Liver (tissue), 3 donors: ENCODE measurements at regions not wholly inside any gene's neighbourhood (a gene's known extent, or its start where the extent isn't known, plus 50 kb on each side); places are given as distances from the start of the nearest gene placed in this dataset.

Source experiments
- ATF3 ChIP-seq: IDR thresholded peaks from 2 replicates; pipeline ENCODE4 v1.6.1; 2016; ENCODE audit warnings: antibody characterized with exemption
- CTCF ChIP-seq: fragments of 150-350 bp; IDR thresholded peaks from 2 replicates; pipeline ENCODE4 v1.5.1; 2017; ENCODE audit warnings: improper control_type of control experiment, low read depth, low read length; ENCODE audit not compliant: missing input control
- EGR1 ChIP-seq, 2 donors: IDR thresholded peaks; 2 replicates each; pipeline ENCODE4 v1.6.1; 2016 to 2018; ENCODE audit warnings: antibody characterized with exemption in 2 of 2, low read depth in 2 of 2
- FOXA1 ChIP-seq: IDR thresholded peaks from 2 replicates; pipeline ENCODE4 v1.6.1; 2016; ENCODE audit warnings: antibody characterized with exemption
- GABPA ChIP-seq, 2 donors: IDR thresholded peaks in 1 of 2; conservative IDR thresholded peaks in 1 of 2; 2 replicates each; pipeline ENCODE4 v1.6.1; 2016; ENCODE audit warnings: antibody characterized with exemption in 2 of 2, mild to moderate bottlenecking in 1 of 2, moderate library complexity in 1 of 2
- HNF4A ChIP-seq, 2 donors: conservative IDR thresholded peaks; 2 replicates each; pipeline ENCODE4 v1.6.1; 2016; ENCODE audit warnings: antibody characterized with exemption in 2 of 2, mild to moderate bottlenecking in 2 of 2
- MAX ChIP-seq: IDR thresholded peaks from 2 replicates; pipeline ENCODE4 v1.6.1; 2016; ENCODE audit warnings: antibody characterized with exemption
- RAD21 ChIP-seq, 2 donors: IDR thresholded peaks; 2 replicates each; pipeline ENCODE4 v1.6.1; 2016; ENCODE audit warnings: antibody characterized with exemption in 2 of 2, mild to moderate bottlenecking in 2 of 2
- REST ChIP-seq: IDR thresholded peaks from 2 replicates; pipeline ENCODE4 v1.6.1; 2016; ENCODE audit warnings: antibody characterized with exemption, mild to moderate bottlenecking
- RXRA ChIP-seq, 2 donors: IDR thresholded peaks; 2 replicates each; pipeline ENCODE4 v1.6.1; 2017 to 2018; ENCODE audit warnings: antibody characterized with exemption in 2 of 2, mild to moderate bottlenecking in 1 of 2
- SP1 ChIP-seq: IDR thresholded peaks from 2 replicates; pipeline ENCODE4 v1.6.1; 2018; ENCODE audit warnings: antibody characterized with exemption, mild to moderate bottlenecking
- TAF1 ChIP-seq: conservative IDR thresholded peaks from 2 replicates; pipeline ENCODE4 v1.6.1; 2016; ENCODE audit warnings: antibody characterized with exemption, mild to moderate bottlenecking
- YY1 ChIP-seq: IDR thresholded peaks from 2 replicates; pipeline ENCODE4 v1.6.1; 2016; ENCODE audit warnings: antibody characterized with exemption, mild to moderate bottlenecking
- ZBTB33 ChIP-seq: IDR thresholded peaks from 2 replicates; pipeline ENCODE4 v1.6.1; 2016; ENCODE audit warnings: antibody characterized with exemption
- donor health status: healthy.
- donor health status: healthy.

- no peak for TF ChIP-seq CTCF
- TF ChIP-seq MAX = no peak
- TF ChIP-seq FOXA1 = no peak
- TF ChIP-seq ZBTB33 = no peak
- TF ChIP-seq TAF1 = no peak
- no peak for TF ChIP-seq GABPA (IDR thresholded peaks at IDR 0.05 in 1 of 2, conservative IDR thresholded peaks at IDR 0.05 in 1 of 2)
- TF ChIP-seq YY1 = no peak
- TF ChIP-seq REST = no peak
- no peak for TF ChIP-seq RXRA (IDR thresholded peaks at IDR 0.05)
- no peak for TF ChIP-seq EGR1 (IDR thresholded peaks at IDR 0.05; ENCODE audit: low read depth in 2 of 2)
- no peak for TF ChIP-seq ATF3
- TF ChIP-seq HNF4A (conservative IDR thresholded peaks at IDR 0.05) = no peak
- no peak for TF ChIP-seq SP1
- no peak for TF ChIP-seq RAD21 (IDR thresholded peaks at IDR 0.05)
Observed at GRCh38 chr10:114729103-114729659, 71.1 kb upstream of the ABLIM1 start.
